Lower leg skin (tissue), 4 donors: ENCODE measurements at regions not wholly inside any gene's neighbourhood (a gene's known extent, or its start where the extent isn't known, plus 50 kb on each side); places are given as distances from the start of the nearest gene placed in this dataset.

ENCODE experiments used
- DNase-seq, 2 donors: peaks; one replicate each; pipeline ENCODE4 v3.0.0-alpha.2; 2019; ENCODE audit warnings: low spot score in 2 of 2
- H3K4me3 ChIP-seq: fragments of 200-600 bp; sonication (generic); 2 replicates; pipeline ENCODE4 v1.5.1; 2017; ENCODE audit warnings: mild to moderate bottlenecking, low read depth; ENCODE audit not compliant: poor library complexity, severe bottlenecking
- CTCF ChIP-seq, 3 donors: fragments of 450-650 bp; IDR thresholded peaks; one replicate each; pipeline ENCODE4 v1.5.1; 2016; ENCODE audit warnings: antibody characterized with exemption in 3 of 3, mild to moderate bottlenecking in 3 of 3, moderate library complexity in 2 of 3
- POLR2A ChIP-seq, 2 donors: fragments of 450-650 bp; IDR thresholded peaks; one replicate each; pipeline ENCODE4 v1.6.1; 2016 to 2017; ENCODE audit warnings: antibody characterized with exemption in 2 of 2, mild to moderate bottlenecking in 1 of 2, moderate library complexity in 1 of 2
- WGBS, 2 donors: methylation state at CpG; one replicate each; pipeline ENCODE4 v1.1.5; 2018; 5-methylcytosine and 5-hydroxymethylcytosine counted together
- intact Hi-C: fragments of 100-400 bp; cut with DNase I; formaldehyde crosslinking; loops from one replicate; pipeline ENCODE4 v1.15.0; 2023; ENCODE audit warnings: low total_unique reads

GRCh38 chr6:21780141-21780540, 186.6 kb downstream of the SOX4 start:
- DNase-seq, result no peak
- no peak overlapping the region for H3K4me3 ChIP-seq
- TF ChIP-seq POLR2A (IDR thresholded peaks at IDR 0.05) (no peak), CTCF (IDR thresholded peaks at IDR 0.05) (no peak)
- intact Hi-C loops, result no loop called here
- WGBS, 2 donors, result 62 to 73% methylated on average over 2 of the region's 2 CpGs

- TF ChIP-seq POLR2A (IDR thresholded peaks at IDR 0.05), result no peak
- TF ChIP-seq CTCF (IDR thresholded peaks at IDR 0.05), result no peak
- WGBS, 2 donors, result 68 to 76% methylated on average over 5 of the region's 5 CpGs
- no peak for DNase-seq
- intact Hi-C loops, result no loop called here
- no peak overlapping the region for H3K4me3 ChIP-seq
Measured at GRCh38 chr6:21780679-21781078, 187.1 kb downstream of the SOX4 start.

- no peak for DNase-seq
- TF ChIP-seq CTCF (IDR thresholded peaks at IDR 0.05) (no peak), POLR2A (IDR thresholded peaks at IDR 0.05) (no peak)
Measured at GRCh38 chr6:21781128-21781527, 187.6 kb downstream of the SOX4 start.

DNA sequence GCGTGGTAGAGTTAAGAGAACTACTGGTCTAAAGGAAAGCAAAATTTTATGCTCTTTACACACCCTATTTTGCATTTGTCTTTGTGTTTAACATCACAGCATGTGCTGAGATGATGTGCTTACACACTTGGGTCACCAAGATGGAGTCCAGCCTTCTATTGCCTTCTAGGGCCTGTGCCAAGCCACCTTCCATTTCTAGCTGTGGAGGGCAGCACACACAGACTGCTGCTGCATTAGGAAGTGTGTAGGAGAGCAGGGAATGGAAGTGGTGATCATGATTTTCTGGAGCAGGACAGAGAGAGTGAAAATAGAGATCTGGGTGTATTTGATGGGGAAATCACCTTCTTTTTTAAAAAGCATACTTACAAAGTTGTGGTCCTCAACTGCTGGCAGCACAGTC, 191.6 kb downstream of the SOX4 start:
- no peak for DNase-seq
- 84 to 93% methylated on average over 1 of the region's 1 CpG for WGBS, 2 donors
- intact Hi-C loops, result no loop called here
- no peak overlapping the region for H3K4me3 ChIP-seq
- TF ChIP-seq POLR2A (IDR thresholded peaks at IDR 0.05), result no peak
- TF ChIP-seq CTCF (IDR thresholded peaks at IDR 0.05), result no peak

More at GRCh38 chr6:21781128-21781527, 187.6 kb downstream of the SOX4 start:
- H3K4me3 ChIP-seq, result no peak overlapping the region
- WGBS, 2 donors, result 55 to 68% methylated on average over 3 of the region's 3 CpGs
- intact Hi-C loops, result no loop called here

DNA sequence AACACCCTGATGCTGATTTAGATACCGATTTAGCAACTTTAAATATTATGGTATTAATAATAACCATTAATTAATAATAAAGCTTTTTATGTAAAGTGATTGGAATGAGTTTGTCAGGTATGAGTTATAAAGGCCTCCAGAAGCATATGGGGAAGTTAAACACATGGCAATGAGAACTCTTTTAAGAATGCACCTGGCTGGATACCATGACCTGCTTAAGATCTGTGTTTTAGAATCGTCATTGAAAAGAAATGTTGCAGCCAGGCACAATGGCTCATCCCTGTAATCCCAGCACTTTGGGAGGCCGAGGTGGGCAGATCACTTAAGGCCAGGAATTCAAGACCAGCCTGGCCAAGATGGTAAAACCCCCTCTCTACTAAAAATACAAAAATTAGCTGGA, 197.5 kb downstream of the SOX4 start:
- H3K4me3 ChIP-seq, result no peak overlapping the region
- DNase-seq, result no peak
- TF ChIP-seq POLR2A (IDR thresholded peaks at IDR 0.05), result no peak
- no peak for TF ChIP-seq CTCF (IDR thresholded peaks at IDR 0.05)
- intact Hi-C loops, result no loop called here
- WGBS, 2 donors, result 87 to 90% methylated on average over 3 of the region's 3 CpGs

- 88 to 89% methylated on average over 4 of the region's 4 CpGs for WGBS, 2 donors
- intact Hi-C loops, result no loop called here
- no peak for DNase-seq
- H3K4me3 ChIP-seq, result no peak overlapping the region
- TF ChIP-seq POLR2A (IDR thresholded peaks at IDR 0.05) (no peak), CTCF (IDR thresholded peaks at IDR 0.05) (no peak)
Measured at GRCh38 chr6:21791581-21791980, 198.0 kb downstream of the SOX4 start.
